ENCODE measurements at regions not wholly inside any gene's neighbourhood (a gene's known extent, or its start where the extent isn't known, plus 50 kb on each side); places are given as distances from the start of the nearest gene placed in this dataset.

- in situ Hi-C loops (cut with MboI; ENCODE audit: low sequenced_read_pairs, unreplicated experiment) = no loop called here
- no peak for DNase-seq (ENCODE audit: low spot score)
Observed at GRCh38 chr11:92383430-92383829, 158.8 kb downstream of the FAT3 start.

GRCh38 chr11:92384358-92384757 lies 159.7 kb downstream of the FAT3 start:
- in situ Hi-C loops (cut with MboI; ENCODE audit: low sequenced_read_pairs, unreplicated experiment) = no loop called here
- TF ChIP-seq CTCF (IDR thresholded peaks at IDR 0.05; ENCODE audit: borderline replicate concordance, control extremely low read depth, extremely low read depth, insufficient read depth, missing control alignments) = no peak
- no peak for DNase-seq (ENCODE audit: low spot score)

More at GRCh38 chr11:92383430-92383829, 158.8 kb downstream of the FAT3 start:
- no peak for TF ChIP-seq CTCF (IDR thresholded peaks at IDR 0.05; ENCODE audit: borderline replicate concordance, control extremely low read depth, extremely low read depth, insufficient read depth, missing control alignments)

GRCh38 chr11:92384802-92385201 lies 160.2 kb downstream of the FAT3 start:
- no peak for TF ChIP-seq CTCF (IDR thresholded peaks at IDR 0.05; ENCODE audit: borderline replicate concordance, control extremely low read depth, extremely low read depth, insufficient read depth, missing control alignments)
- in situ Hi-C loops (cut with MboI; ENCODE audit: low sequenced_read_pairs, unreplicated experiment) = no loop called here
- DNase-seq (ENCODE audit: low spot score) = no peak

GRCh38 chr11:92386577-92386976 lies 162.0 kb downstream of the FAT3 start:
- no peak for TF ChIP-seq CTCF (IDR thresholded peaks at IDR 0.05; ENCODE audit: borderline replicate concordance, control extremely low read depth, extremely low read depth, insufficient read depth, missing control alignments)
- in situ Hi-C loops (cut with MboI; ENCODE audit: low sequenced_read_pairs, unreplicated experiment) = no loop called here
- no peak for DNase-seq (ENCODE audit: low spot score)

- in situ Hi-C loops (cut with MboI; ENCODE audit: low sequenced_read_pairs, unreplicated experiment) = no loop called here
- TF ChIP-seq CTCF (IDR thresholded peaks at IDR 0.05; ENCODE audit: borderline replicate concordance, control extremely low read depth, extremely low read depth, insufficient read depth, missing control alignments) = no peak
- no peak for DNase-seq (ENCODE audit: low spot score)
Observed at GRCh38 chr11:92387859-92388258, 163.2 kb downstream of the FAT3 start.

GRCh38 chr11:92388380-92388779 lies 163.8 kb downstream of the FAT3 start:
- no peak for TF ChIP-seq CTCF (IDR thresholded peaks at IDR 0.05; ENCODE audit: borderline replicate concordance, control extremely low read depth, extremely low read depth, insufficient read depth, missing control alignments)
- in situ Hi-C loops (cut with MboI; ENCODE audit: low sequenced_read_pairs, unreplicated experiment) = no loop called here
- no peak for DNase-seq (ENCODE audit: low spot score)

- in situ Hi-C loops (cut with MboI; ENCODE audit: low sequenced_read_pairs, unreplicated experiment) = no loop called here
- no peak for TF ChIP-seq CTCF (IDR thresholded peaks at IDR 0.05; ENCODE audit: borderline replicate concordance, control extremely low read depth, extremely low read depth, insufficient read depth, missing control alignments)
- no peak for DNase-seq (ENCODE audit: low spot score)
Observed at GRCh38 chr11:92390783-92391182, 166.2 kb downstream of the FAT3 start.
